ENCODE measurements at regions not wholly inside any gene's neighbourhood (a gene's known extent, or its start where the extent isn't known, plus 50 kb on each side); places are given as distances from the start of the nearest gene placed in this dataset.

GRCh38 chr14:95817271-95817670 lies 59.4 kb upstream of the TUNAR start:
- TF ChIP-seq CTCF (IDR thresholded peaks at IDR 0.05), result no peak
- no peak for TF ChIP-seq ZFX (IDR thresholded peaks at IDR 0.05; ENCODE audit: borderline replicate concordance)

Data from 22Rv1 (cell line).